GM12872 (cell line): ENCODE measurements at regions not wholly inside any gene's neighbourhood (a gene's known extent, or its start where the extent isn't known, plus 50 kb on each side); places are given as distances from the start of the nearest gene placed in this dataset.

Source experiments
- CTCF ChIP-seq: IDR thresholded peaks from 3 replicates; pipeline ENCODE4 v1.5.1; 2011; ENCODE audit warnings: low read depth, mild to moderate bottlenecking, low read length, moderate library complexity; ENCODE audit not compliant: insufficient read depth

GRCh38 chr6:112691289-112691688 lies 344.2 kb downstream of the RFPL4B start:
- TF ChIP-seq CTCF, result no peak

- TF ChIP-seq CTCF, result no peak
These were observed 347.9 kb downstream of the RFPL4B start for GRCh38 chr6:112695001-112695400.

GRCh38 chr6:112697265-112697664 lies 350.1 kb downstream of the RFPL4B start:
- no peak for TF ChIP-seq CTCF

GRCh38 chr6:112701201-112701600 lies 354.1 kb downstream of the RFPL4B start:
- TF ChIP-seq CTCF, result no peak

GRCh38 chr6:112710710-112711109 lies 363.6 kb downstream of the RFPL4B start:
- no peak for TF ChIP-seq CTCF

GRCh38 chr6:112713402-112713801 lies 366.3 kb downstream of the RFPL4B start:
- TF ChIP-seq CTCF, result no peak

GRCh38 chr6:112717401-112717800 lies 370.3 kb downstream of the RFPL4B start:
- TF ChIP-seq CTCF, result no peak

GRCh38 chr6:112717856-112718255 lies 370.7 kb downstream of the RFPL4B start:
- TF ChIP-seq CTCF, result no peak
